ENCODE measurements at regions not wholly inside any gene's neighbourhood (a gene's known extent, or its start where the extent isn't known, plus 50 kb on each side); places are given as distances from the start of the nearest gene placed in this dataset.

GRCh38 chr11:90698238-90698637, 475.4 kb upstream of the CHORDC1 start:
- no peak for TF ChIP-seq SP2 (tag by site-specific recombination; IDR thresholded peaks at IDR 0.05)
- TF ChIP-seq ZNF585B (tag by site-specific recombination; IDR thresholded peaks at IDR 0.05), result no peak
- TF ChIP-seq ZNF416 (tag by site-specific recombination; IDR thresholded peaks at IDR 0.05), result no peak
- no peak for TF ChIP-seq ZNF121 (tag by site-specific recombination; IDR thresholded peaks at IDR 0.05)
- TF ChIP-seq ZNF354C (tag by site-specific recombination; IDR thresholded peaks at IDR 0.05; ENCODE audit: borderline replicate concordance, low read depth), result no peak
- TF ChIP-seq REST (tag by site-specific recombination; IDR thresholded peaks at IDR 0.05), result no peak
- TF ChIP-seq PRDM10 (tag by site-specific recombination; IDR thresholded peaks at IDR 0.05), result no peak
- no peak for TF ChIP-seq ZNF24 (tag by site-specific recombination; IDR thresholded peaks at IDR 0.05)
- no peak for TF ChIP-seq ZFHX2 (tag by site-specific recombination; conservative IDR thresholded peaks at IDR 0.05)
- TF ChIP-seq ZNF138 (tag by site-specific recombination; IDR thresholded peaks at IDR 0.05; ENCODE audit: borderline replicate concordance), result no peak
- no peak for TF ChIP-seq CTCF (tag by site-specific recombination; IDR thresholded peaks at IDR 0.05)
- TF ChIP-seq ZBTB10 (tag by site-specific recombination; IDR thresholded peaks at IDR 0.05), result no peak
- TF ChIP-seq ZBTB20 (tag by site-specific recombination; IDR thresholded peaks at IDR 0.05), result no peak
